Activated naive CD4-positive, alpha-beta T cell treated with anti-CD3 and anti-CD28 coated beads, Interleukin-2, amount 50 U/mL, for 16 hours (primary cell): ENCODE measurements at regions not wholly inside any gene's neighbourhood (a gene's known extent, or its start where the extent isn't known, plus 50 kb on each side); places are given as distances from the start of the nearest gene placed in this dataset.
"Not testable (repeated sequence)": the region's sequence is repeated elsewhere in the genome, so short reads cannot be mapped to it uniquely, and the experiment has no call there.

ENCODE experiments used
- DNase-seq: peaks from one replicate; pipeline ENCODE4 v3.0.0-alpha.2; 2020

GRCh38 chr9:65223986-65224385 is 61.0 kb downstream of the FOXD4L5 start:
- peak; percentile 37 for DNase-seq

GRCh38 chr9:65208834-65209233 is 76.2 kb downstream of the FOXD4L5 start:
- DNase-seq: not testable (repeated sequence)

- DNase-seq: not testable (repeated sequence)
Observed at GRCh38 chr9:65207273-65207672, 77.7 kb downstream of the FOXD4L5 start.

- not testable (repeated sequence) for DNase-seq
Observed at GRCh38 chr9:65205853-65206252, 79.2 kb downstream of the FOXD4L5 start.

GRCh38 chr9:65195781-65196180 is 89.2 kb downstream of the FOXD4L5 start:
- not testable (repeated sequence) for DNase-seq

GRCh38 chr9:65155937-65156336 is 129.1 kb downstream of the FOXD4L5 start:
- DNase-seq: not testable (repeated sequence)
